ENCODE measurements at regions not wholly inside any gene's neighbourhood (a gene's known extent, or its start where the extent isn't known, plus 50 kb on each side); places are given as distances from the start of the nearest gene placed in this dataset.
A peak's percentile ranks its signal among the peaks of the same experiment; 100 is the strongest.
"Not testable (repeated sequence)": the region's sequence is repeated elsewhere in the genome, so short reads cannot be mapped to it uniquely, and the experiment has no call there.

DNA sequence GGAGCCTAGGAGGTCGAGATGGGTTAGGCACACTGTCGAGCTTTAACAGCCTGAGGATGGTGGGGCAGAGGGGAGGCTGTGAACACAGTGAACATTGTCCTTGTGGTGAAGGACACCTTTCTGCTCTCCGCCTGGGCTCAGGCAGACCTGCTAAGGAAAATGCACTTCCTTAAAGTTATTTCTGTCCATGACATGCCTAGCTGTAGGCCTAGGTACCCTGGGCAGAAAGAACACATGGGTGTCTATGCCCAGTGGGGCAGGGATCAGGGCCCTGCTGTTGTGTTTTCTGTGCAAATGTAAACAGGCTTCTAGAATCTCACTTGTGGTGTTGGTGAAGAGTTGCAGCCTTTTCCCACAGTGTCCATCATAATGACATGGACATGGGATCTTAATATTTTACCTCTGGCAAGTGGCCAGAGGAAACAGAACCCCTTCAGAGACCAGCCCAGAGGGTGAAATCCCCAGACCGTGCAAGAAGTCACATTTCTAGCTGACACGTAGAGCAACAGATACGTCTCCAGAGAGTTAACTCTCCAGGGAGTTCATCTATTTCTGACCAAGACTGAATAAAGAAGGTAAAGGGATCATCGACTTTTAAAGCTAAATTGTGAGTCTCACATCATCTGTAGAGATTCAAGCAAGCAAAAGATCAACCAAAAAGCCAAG, 79.2 kb downstream of the C9orf152 start:
- DNase-seq (ENCODE audit: low read depth): no peak
- no peaks in the 10 kb centered on the region for H3K9me3 ChIP-seq (ENCODE audit: control insufficient read depth, low read length)
- no peaks in the 10 kb centered on the region for H3K27me3 ChIP-seq (replicated peaks; ENCODE audit: control insufficient read depth, insufficient read depth, low read length)
- H3K36me3 ChIP-seq (ENCODE audit: control insufficient read depth, insufficient read depth, low read length, severe bottlenecking): peaks cover 6% of the 10 kb centered on the region
- peak overlapping the region; percentile 2 for H3K4me3 ChIP-seq (ENCODE audit: low read length)
- H3K4me1 ChIP-seq (ENCODE audit: control insufficient read depth, insufficient read depth, low read length): peaks cover 85% of the 10 kb centered on the region
- H3K9ac ChIP-seq (ENCODE audit: low read length): no peak overlapping the region

DNA sequence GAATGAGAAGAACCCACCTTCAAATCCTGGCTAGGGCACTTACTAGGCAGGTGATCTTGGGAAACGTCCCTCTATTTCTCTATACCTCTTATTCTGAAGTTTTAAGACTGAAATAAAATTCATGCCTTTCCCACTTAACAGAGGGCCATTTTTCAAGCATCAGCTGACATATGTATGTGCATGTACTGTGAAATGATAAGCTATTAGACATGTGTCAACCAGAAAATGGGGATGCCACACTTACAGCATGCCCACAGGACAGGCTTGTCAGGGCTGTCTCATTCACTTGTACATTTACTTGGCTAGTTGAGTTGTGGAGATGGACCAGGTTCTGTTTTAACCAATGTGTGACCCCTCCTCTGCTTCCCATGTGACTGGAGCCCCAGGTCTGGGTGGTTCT, 78.5 kb downstream of the C9orf152 start:
- no peaks in the 10 kb centered on the region for H3K27me3 ChIP-seq (replicated peaks; ENCODE audit: control insufficient read depth, insufficient read depth, low read length)
- H3K4me3 ChIP-seq (ENCODE audit: low read length): no peak overlapping the region
- H3K9me3 ChIP-seq (ENCODE audit: control insufficient read depth, low read length): no peaks in the 10 kb centered on the region
- H3K9ac ChIP-seq (ENCODE audit: low read length): no peak overlapping the region
- no peak for DNase-seq (ENCODE audit: low read depth)
- H3K36me3 ChIP-seq (ENCODE audit: control insufficient read depth, insufficient read depth, low read length, severe bottlenecking): peaks cover 6% of the 10 kb centered on the region
- peaks cover 85% of the 10 kb centered on the region for H3K4me1 ChIP-seq (ENCODE audit: control insufficient read depth, insufficient read depth, low read length)

DNA sequence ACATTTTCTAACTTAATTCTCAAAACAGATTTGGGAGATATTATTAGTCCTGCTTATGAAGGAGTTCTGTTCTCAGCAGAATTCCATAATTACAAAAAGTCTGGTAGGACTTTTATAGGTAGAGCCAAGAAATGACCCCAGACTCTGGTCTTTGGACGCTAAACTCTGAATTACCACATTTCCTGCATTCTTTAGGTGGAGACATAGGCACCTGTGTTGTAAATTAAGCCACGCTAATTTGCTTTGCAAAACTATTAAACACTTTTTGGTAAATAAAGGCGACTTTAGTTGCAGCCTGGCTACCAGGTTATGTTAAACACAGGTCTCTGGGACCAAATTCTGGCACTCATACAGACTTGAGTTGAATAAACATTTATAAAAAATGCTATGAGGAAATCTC, 77.7 kb downstream of the C9orf152 start:
- no peak for DNase-seq (ENCODE audit: low read depth)
- Histone ChIP-seq H3K27me3 (replicated peaks; ENCODE audit: control insufficient read depth, insufficient read depth, low read length) (no peaks in the 10 kb centered on the region), H3K36me3 (ENCODE audit: control insufficient read depth, insufficient read depth, low read length, severe bottlenecking) (peaks cover 6% of the 10 kb centered on the region), H3K4me3 (ENCODE audit: low read length) (no peak overlapping the region), H3K4me1 (ENCODE audit: control insufficient read depth, insufficient read depth, low read length) (peaks cover 82% of the 10 kb centered on the region), H3K9ac (ENCODE audit: low read length) (no peak overlapping the region), H3K9me3 (ENCODE audit: control insufficient read depth, low read length) (no peaks in the 10 kb centered on the region)

DNA sequence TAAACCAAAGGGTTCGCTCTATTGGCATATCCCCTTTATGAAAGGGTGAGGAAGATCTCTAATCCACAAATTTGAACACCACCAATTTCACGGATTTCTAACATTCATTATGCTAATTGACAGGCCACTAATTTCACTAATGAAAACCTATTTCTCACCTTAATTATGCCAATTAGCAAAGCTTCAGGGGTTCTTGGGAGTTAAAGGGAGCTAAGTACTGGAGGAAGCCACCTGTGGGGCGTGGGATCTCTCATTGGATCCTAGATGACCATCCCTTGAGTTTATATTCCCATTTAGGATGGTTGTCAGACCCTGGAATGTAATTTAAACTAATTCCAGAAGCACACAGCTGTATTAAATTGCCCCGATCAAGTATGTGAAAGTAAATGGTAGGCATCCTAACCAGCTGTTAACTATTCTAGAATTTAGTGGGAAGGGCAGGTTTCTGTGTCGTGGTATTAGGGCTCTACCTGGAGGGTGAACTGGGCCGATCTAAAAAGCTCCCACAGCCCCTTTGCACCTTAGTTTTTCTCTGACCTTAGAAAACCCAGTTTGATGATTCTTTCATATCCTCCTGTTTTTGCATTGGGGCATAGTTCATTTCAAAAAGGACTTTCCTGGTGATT, 77.1 kb downstream of the C9orf152 start:
- H3K36me3 ChIP-seq (ENCODE audit: control insufficient read depth, insufficient read depth, low read length, severe bottlenecking): peaks cover 6% of the 10 kb centered on the region
- H3K27me3 ChIP-seq (replicated peaks; ENCODE audit: control insufficient read depth, insufficient read depth, low read length): no peaks in the 10 kb centered on the region
- H3K4me1 ChIP-seq (ENCODE audit: control insufficient read depth, insufficient read depth, low read length): peaks cover 82% of the 10 kb centered on the region
- DNase-seq (ENCODE audit: low read depth): no peak
- no peaks in the 10 kb centered on the region for H3K9me3 ChIP-seq (ENCODE audit: control insufficient read depth, low read length)
- H3K4me3 ChIP-seq (ENCODE audit: low read length): no peak overlapping the region
- no peak overlapping the region for H3K9ac ChIP-seq (ENCODE audit: low read length)

DNA sequence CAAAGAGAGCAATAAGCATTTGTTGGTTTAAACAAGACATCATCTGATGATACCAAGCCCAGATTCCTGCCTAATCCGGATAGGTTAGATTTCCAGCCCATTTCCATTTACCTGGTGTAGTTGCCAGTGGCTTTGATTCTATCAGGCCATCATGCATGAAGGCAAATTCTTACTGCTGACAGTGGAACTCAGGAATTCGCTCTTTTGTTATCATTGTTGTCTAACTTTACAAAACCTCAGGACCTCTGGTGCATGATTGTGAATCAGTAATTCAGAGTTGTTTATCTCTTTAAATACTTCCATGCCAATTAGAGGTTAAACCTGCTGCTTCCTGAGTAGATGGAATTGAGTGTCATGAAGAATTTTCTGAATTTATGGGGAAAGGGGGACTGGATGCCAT, 76.5 kb downstream of the C9orf152 start:
- Histone ChIP-seq H3K4me3 (ENCODE audit: low read length) (no peak overlapping the region), H3K27me3 (replicated peaks; ENCODE audit: control insufficient read depth, insufficient read depth, low read length) (no peaks in the 10 kb centered on the region), H3K9ac (ENCODE audit: low read length) (no peak overlapping the region), H3K4me1 (ENCODE audit: control insufficient read depth, insufficient read depth, low read length) (peaks cover 81% of the 10 kb centered on the region), H3K9me3 (ENCODE audit: control insufficient read depth, low read length) (no peaks in the 10 kb centered on the region), H3K36me3 (ENCODE audit: control insufficient read depth, insufficient read depth, low read length, severe bottlenecking) (peaks cover 11% of the 10 kb centered on the region)
- no peak for DNase-seq (ENCODE audit: low read depth)

DNA sequence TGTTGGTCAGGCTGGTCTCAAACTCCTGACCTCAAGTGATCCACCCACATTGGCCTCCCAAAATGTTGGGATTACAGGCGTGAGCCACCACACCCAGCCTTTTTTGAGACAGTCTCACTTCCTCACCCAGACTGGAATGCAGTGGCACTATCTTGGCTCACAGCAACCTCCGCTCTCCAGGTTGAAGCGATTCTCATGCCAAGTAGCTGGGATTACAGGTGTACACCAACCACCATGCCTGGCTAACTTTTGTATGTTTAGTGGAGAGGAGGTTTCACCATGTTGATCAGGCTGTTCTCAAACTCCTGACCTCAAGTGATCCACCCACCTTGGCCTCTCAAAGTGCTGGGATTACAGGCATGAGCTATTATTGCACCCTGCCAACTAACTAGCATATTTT, 75.4 kb downstream of the C9orf152 start:
- peaks cover 22% of the 10 kb centered on the region for H3K36me3 ChIP-seq (ENCODE audit: control insufficient read depth, insufficient read depth, low read length, severe bottlenecking)

DNA sequence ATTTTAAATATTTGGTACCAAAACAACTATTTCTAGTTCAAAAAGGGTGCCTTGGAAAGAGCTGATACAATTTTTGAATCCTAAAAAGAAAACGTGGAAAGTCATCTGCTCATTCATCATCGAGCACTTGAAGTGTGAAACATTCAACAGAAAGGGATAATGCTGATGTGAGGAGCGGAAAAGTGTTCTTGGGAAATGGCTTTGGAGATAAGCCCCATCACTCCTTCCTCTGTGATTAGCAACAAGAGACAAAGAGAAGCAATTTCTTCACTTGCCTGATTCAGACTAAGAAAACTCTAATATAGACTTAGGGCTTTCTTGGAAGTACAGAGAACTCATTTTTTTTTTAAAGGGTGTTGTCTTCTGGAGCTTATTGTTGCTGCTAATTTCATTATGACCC, 74.9 kb downstream of the C9orf152 start:
- Histone ChIP-seq H3K4me3 (ENCODE audit: low read length) (no peak overlapping the region), H3K9me3 (ENCODE audit: control insufficient read depth, low read length) (no peaks in the 10 kb centered on the region), H3K4me1 (ENCODE audit: control insufficient read depth, insufficient read depth, low read length) (peaks cover 67% of the 10 kb centered on the region), H3K36me3 (ENCODE audit: control insufficient read depth, insufficient read depth, low read length, severe bottlenecking) (peaks cover 27% of the 10 kb centered on the region), H3K27me3 (replicated peaks; ENCODE audit: control insufficient read depth, insufficient read depth, low read length) (no peaks in the 10 kb centered on the region), H3K9ac (ENCODE audit: low read length) (no peak overlapping the region)
- no peak for DNase-seq (ENCODE audit: low read depth)

More for the DNA sequence above, 75.4 kb downstream of the C9orf152 start:
- not testable (repeated sequence) for H3K9ac ChIP-seq (ENCODE audit: low read length); H3K27me3 ChIP-seq (replicated peaks; ENCODE audit: control insufficient read depth, insufficient read depth, low read length); DNase-seq (ENCODE audit: low read depth); H3K9me3 ChIP-seq (ENCODE audit: control insufficient read depth, low read length); H3K4me3 ChIP-seq (ENCODE audit: low read length)
- H3K4me1 ChIP-seq (ENCODE audit: control insufficient read depth, insufficient read depth, low read length): peaks cover 72% of the 10 kb centered on the region

DNA sequence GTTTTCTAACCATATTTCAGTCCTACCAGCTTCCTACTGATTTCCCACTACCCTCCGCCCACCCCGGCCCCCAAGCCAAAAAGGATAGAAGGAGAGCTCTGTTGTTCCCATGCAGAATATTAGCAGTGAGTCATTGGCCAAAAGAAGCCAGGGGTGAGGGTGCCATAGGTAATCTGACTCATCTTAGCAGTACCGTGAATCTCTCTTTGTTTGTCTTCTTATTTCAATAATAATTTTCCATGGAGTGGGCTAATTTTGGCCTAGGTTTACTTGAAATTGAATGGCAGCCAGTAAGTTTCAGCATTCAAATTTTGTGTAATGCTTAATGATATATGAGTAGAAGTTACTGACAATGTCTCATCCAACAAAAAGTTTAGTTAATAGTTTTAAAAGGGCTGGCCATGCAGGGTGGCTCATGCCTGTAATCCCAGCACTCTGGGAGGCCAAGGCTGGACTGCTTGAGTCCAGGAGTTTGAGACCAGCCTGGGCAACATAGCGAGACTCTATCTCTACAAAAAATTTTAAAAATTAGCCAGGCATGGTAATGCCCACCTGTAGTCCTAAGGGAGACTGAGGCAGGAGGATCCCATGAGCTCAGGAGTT, 74.2 kb downstream of the C9orf152 start:
- Histone ChIP-seq H3K9ac (ENCODE audit: low read length) (no peak overlapping the region), H3K4me1 (ENCODE audit: control insufficient read depth, insufficient read depth, low read length) (peaks cover 60% of the 10 kb centered on the region), H3K4me3 (ENCODE audit: low read length) (no peak overlapping the region), H3K9me3 (ENCODE audit: control insufficient read depth, low read length) (no peaks in the 10 kb centered on the region), H3K36me3 (ENCODE audit: control insufficient read depth, insufficient read depth, low read length, severe bottlenecking) (peaks cover 33% of the 10 kb centered on the region), H3K27me3 (replicated peaks; ENCODE audit: control insufficient read depth, insufficient read depth, low read length) (no peaks in the 10 kb centered on the region)
- peak; percentile 50 for DNase-seq (ENCODE audit: low read depth)

DNA sequence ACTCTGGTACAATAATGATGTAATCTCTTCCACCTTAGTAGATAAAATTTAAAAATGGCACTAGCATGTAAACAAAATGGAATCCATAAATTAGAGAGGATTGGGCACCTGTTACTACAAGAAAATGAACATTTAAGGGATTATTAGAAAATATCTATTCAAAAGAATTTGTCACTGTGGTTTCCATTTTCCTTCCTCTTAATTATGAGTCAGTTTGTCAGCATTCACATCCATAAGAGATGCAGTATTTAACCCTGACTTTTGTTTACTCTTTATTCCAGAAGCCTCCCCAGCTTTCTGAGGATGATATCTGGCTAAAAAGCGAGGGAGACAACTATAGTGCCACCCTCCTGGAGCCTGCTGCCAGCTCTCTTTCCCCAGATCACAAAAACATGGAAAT, 72.1 kb downstream of the C9orf152 start:
- H3K4me1 ChIP-seq (ENCODE audit: control insufficient read depth, insufficient read depth, low read length): peaks cover 43% of the 10 kb centered on the region
- H3K9ac ChIP-seq (ENCODE audit: low read length): no peak overlapping the region
- H3K27me3 ChIP-seq (replicated peaks; ENCODE audit: control insufficient read depth, insufficient read depth, low read length): no peaks in the 10 kb centered on the region
- no peak for DNase-seq (ENCODE audit: low read depth)
- H3K9me3 ChIP-seq (ENCODE audit: control insufficient read depth, low read length): no peaks in the 10 kb centered on the region
- H3K36me3 ChIP-seq (ENCODE audit: control insufficient read depth, insufficient read depth, low read length, severe bottlenecking): peaks cover 55% of the 10 kb centered on the region
- no peak overlapping the region for H3K4me3 ChIP-seq (ENCODE audit: low read length)

DNA sequence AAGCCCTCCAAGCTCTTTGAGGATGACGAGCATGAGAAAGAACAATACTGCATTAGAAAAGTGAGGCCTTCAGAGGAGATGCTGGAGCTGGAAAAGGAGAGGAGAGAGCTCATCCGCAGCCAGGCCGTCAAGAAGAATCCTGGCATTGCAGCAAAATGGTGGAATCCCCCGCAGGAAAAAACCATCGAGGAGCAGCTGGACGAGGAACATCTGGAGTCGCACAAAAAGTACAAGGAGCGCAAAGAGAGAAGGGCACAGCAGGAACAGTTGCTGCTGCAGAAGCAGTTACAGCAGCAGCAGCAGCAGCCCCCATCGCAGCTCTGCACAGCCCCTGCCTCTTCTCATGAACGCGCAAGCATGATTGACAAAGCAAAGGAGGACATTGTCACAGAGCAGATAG, 71.2 kb downstream of the C9orf152 start:
- Histone ChIP-seq H3K36me3 (ENCODE audit: control insufficient read depth, insufficient read depth, low read length, severe bottlenecking) (peaks cover 56% of the 10 kb centered on the region), H3K4me3 (ENCODE audit: low read length) (no peak overlapping the region), H3K9me3 (ENCODE audit: control insufficient read depth, low read length) (no peaks in the 10 kb centered on the region)

DNA sequence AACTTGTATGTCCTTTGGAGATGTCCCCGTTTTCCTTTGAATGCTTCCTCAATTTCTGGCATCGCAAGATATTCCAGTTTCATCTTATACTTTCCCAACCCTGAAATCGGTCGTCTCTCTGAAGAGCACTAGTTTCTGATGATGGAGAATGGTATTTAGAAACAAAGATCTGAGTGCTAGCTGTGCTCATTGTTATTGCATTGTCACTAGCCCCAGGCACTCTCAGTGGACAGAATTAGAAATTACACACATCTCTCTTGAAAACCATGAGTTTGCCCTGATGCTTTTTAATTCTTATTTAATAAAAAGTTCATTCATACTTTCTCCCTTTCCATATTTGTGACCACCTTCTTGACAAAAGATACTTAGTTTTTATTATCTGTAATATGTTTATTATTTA, 67.7 kb downstream of the C9orf152 start:
- Histone ChIP-seq H3K9ac (ENCODE audit: low read length) (no peak overlapping the region), H3K36me3 (ENCODE audit: control insufficient read depth, insufficient read depth, low read length, severe bottlenecking) (peaks cover 51% of the 10 kb centered on the region), H3K4me3 (ENCODE audit: low read length) (no peak overlapping the region), H3K27me3 (replicated peaks; ENCODE audit: control insufficient read depth, insufficient read depth, low read length) (no peaks in the 10 kb centered on the region), H3K9me3 (ENCODE audit: control insufficient read depth, low read length) (no peaks in the 10 kb centered on the region), H3K4me1 (ENCODE audit: control insufficient read depth, insufficient read depth, low read length) (peaks cover 57% of the 10 kb centered on the region)
- no peak for DNase-seq (ENCODE audit: low read depth)

More for the DNA sequence above, 71.2 kb downstream of the C9orf152 start:
- Histone ChIP-seq H3K4me1 (ENCODE audit: control insufficient read depth, insufficient read depth, low read length) (peaks cover 51% of the 10 kb centered on the region), H3K27me3 (replicated peaks; ENCODE audit: control insufficient read depth, insufficient read depth, low read length) (no peaks in the 10 kb centered on the region), H3K9ac (ENCODE audit: low read length) (no peak overlapping the region)
- no peak for DNase-seq (ENCODE audit: low read depth)
